Mucosa of descending colon (tissue), 3 donors: ENCODE measurements at regions not wholly inside any gene's neighbourhood (a gene's known extent, or its start where the extent isn't known, plus 50 kb on each side); places are given as distances from the start of the nearest gene placed in this dataset.
"Not testable (repeated sequence)": the region's sequence is repeated elsewhere in the genome, so short reads cannot be mapped to it uniquely, and the experiment has no call there.

Experiments
- ATAC-seq: fragments of 200-7000 bp; cut with Tn5 transposase; one replicate; pipeline ENCODE4 v1.9.1; 2020; ENCODE audit warnings: mild to moderate bottlenecking, moderate library complexity
- DNase-seq, 3 donors: peaks; one replicate each; pipeline ENCODE4 v3.0.0-alpha.2; 2020
- H3K36me3 ChIP-seq: fragments of 200-600 bp; one replicate; pipeline ENCODE4 v1.8.0; 2021; ENCODE audit warnings: low read depth, mild to moderate bottlenecking
- H3K4me1 ChIP-seq: fragments of 200-600 bp; one replicate; pipeline ENCODE4 v1.8.0; 2021; ENCODE audit warnings: low read depth, mild to moderate bottlenecking
- H3K4me3 ChIP-seq: fragments of 200-600 bp; one replicate; pipeline ENCODE4 v1.8.0; 2021; ENCODE audit warnings: mild to moderate bottlenecking
- H3K9me3 ChIP-seq: fragments of 200-600 bp; one replicate; pipeline ENCODE4 v1.8.0; 2021; ENCODE audit warnings: mild to moderate bottlenecking
- intact Hi-C, 2 donors: fragments of 100-400 bp; cut with DNase I in 1 of 2; cut with micrococcal nuclease in 1 of 2; formaldehyde crosslinking; loops; one replicate each; pipeline versions ENCODE4 v1.11.0 to v1.11.1; 2022; cut with DNase I, micrococcal nuclease
- TF ChIP-seq, protein P1 (sequence below): fragments of 200-600 bp; IDR thresholded peaks from one replicate; pipeline ENCODE4 v1.8.0; 2022; ENCODE audit warnings: antibody characterized with exemption, mild to moderate bottlenecking
- donor health status: DM: no; HTN: no; CAD: no; lungs with moderate emphysema.
- donor health status: DM: no; HTN: no; CAD: no.
- donor health status: DM: no; HTN: yes; CAD: no.

DNA sequence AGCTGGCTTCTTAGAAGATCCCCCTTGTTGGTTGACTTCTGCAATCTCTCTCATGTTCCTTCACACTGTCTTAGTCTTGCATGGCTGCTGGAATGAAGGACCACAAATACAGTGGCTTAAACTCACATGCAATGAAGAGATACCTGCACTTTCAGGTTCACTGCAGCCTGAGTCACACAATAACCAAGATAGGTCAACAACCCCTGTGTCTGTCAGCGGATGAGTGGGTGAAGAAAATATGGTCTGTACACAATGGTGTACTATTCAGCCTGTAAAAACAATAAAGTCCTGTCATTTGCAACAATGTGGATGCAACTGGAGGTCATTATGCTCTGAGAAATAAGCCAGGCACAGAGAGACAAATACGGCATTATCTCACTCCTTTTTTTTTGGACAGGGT is 373.8 kb upstream of the AMELY start:
- Histone ChIP-seq H3K9me3 (no peaks in the 10 kb centered on the region), H3K4me1 (no peaks in the 10 kb centered on the region), H3K4me3 (no peak overlapping the region), H3K36me3 (no peaks in the 10 kb centered on the region)
- TF ChIP-seq, protein P1, sequence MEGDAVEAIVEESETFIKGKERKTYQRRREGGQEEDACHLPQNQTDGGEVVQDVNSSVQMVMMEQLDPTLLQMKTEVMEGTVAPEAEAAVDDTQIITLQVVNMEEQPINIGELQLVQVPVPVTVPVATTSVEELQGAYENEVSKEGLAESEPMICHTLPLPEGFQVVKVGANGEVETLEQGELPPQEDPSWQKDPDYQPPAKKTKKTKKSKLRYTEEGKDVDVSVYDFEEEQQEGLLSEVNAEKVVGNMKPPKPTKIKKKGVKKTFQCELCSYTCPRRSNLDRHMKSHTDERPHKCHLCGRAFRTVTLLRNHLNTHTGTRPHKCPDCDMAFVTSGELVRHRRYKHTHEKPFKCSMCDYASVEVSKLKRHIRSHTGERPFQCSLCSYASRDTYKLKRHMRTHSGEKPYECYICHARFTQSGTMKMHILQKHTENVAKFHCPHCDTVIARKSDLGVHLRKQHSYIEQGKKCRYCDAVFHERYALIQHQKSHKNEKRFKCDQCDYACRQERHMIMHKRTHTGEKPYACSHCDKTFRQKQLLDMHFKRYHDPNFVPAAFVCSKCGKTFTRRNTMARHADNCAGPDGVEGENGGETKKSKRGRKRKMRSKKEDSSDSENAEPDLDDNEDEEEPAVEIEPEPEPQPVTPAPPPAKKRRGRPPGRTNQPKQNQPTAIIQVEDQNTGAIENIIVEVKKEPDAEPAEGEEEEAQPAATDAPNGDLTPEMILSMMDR, result no peak
- intact Hi-C loops, result no loop called here
- ATAC-seq, result no peak
- DNase-seq, result no peak

DNA sequence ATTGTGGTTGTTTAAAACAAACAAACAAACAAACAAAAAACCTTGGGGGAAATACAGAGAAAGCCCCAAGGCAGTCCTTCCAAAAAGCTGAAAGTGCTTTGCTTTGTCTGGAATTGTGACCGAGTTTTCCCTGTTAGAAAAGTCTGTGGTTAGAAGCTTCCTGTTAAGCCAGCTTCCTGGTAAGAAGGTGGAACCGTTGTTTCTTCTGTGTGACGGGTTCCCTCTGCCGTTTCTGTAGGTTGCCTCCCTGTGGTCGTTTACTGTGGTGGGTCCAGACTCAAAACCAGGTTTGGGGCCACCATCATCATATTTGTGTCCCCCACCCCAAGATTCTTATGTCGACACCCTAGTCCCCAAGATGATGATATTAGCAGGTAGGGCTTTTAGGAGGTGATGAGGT is 371.4 kb upstream of the AMELY start:
- Histone ChIP-seq H3K4me1 (no peaks in the 10 kb centered on the region), H3K36me3 (no peaks in the 10 kb centered on the region), H3K9me3 (no peaks in the 10 kb centered on the region), H3K4me3 (no peak overlapping the region)
- ATAC-seq (no peak), DNase-seq (no peak)
- TF ChIP-seq, protein P1, result no peak
- intact Hi-C loops, result no loop called here

DNA sequence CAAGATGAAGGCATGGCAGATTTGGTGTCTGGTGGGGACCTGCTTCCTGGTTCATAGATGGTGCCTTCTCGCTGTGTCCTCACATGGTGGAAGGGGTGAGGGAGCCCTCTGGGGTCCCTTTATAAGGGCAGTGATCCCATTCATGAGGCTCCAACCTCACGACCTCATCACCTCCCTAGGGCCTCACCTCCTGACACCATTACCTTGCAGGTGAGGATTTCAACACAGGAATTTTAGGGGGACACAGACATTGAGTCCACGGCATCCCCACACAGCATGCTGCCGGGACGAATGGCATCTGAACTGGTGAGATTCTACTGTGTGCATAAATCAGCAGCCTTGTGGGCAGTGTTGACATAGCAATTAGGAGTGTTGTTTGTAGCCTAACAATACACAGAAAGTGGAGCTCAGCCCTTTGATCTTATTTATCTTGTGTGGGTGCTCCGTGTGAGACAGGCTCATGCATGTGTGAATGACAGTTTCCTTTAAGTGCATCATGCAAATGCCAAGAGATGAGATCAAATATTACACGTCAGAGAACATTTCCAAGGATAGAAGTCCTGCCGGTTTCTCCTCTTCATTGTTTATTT is 368.7 kb upstream of the AMELY start:
- DNase-seq, intact Hi-C loops, H3K36me3 ChIP-seq, H3K9me3 ChIP-seq, H3K4me1 ChIP-seq, H3K4me3 ChIP-seq: not testable (repeated sequence)
- ATAC-seq, result peak; percentile 35

DNA sequence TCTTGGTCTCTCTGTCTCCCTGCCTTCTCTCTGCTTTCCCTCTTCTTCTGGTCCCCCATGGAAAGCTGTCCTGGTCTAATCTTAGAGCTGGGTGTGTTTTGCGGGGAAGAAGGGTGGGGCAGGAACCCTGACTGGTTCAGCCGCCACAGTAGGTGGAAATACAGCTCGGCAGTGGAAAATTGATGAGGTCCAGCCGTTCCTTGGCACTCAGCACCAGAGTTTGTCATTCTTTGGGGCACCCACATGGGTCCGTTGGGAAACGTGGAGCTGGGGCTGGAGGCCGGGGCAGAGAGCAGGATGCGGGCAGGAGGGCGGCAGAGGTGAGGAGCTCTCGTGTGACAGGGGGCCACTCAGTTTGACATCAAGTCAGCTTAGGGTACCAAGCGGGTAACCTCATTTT is 364.2 kb upstream of the AMELY start:
- Histone ChIP-seq H3K36me3 (no peaks in the 10 kb centered on the region), H3K4me3 (no peak overlapping the region), H3K4me1 (no peaks in the 10 kb centered on the region), H3K9me3 (no peaks in the 10 kb centered on the region)
- TF ChIP-seq, protein P1, result no peak
- intact Hi-C loops, result no loop called here
- peak in 2 of 3 donors; percentile 26 to 30 for DNase-seq
- no peak for ATAC-seq

DNA sequence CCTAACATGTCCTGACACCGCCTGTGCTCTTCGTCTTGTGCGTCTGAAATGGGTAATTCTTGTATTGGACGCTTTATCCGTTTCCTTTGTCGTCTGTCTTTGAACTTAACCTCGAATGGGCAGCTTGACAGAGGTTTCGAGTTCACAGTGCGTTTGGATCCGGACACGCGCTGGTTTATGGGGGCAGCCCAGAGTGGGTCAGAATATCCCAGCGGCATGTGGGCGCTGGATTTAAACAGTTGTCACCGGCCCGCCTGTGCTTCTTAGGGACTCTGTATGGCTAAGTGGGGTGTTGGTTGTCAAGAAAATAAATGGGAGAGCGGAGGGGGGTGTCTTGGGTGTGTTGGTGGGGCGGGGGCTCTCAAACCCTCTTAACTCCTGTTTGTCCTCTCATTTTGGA is 363.5 kb upstream of the AMELY start:
- H3K36me3 ChIP-seq, result no peaks in the 10 kb centered on the region
- H3K4me1 ChIP-seq, result no peaks in the 10 kb centered on the region
- intact Hi-C loops, result no loop called here
- TF ChIP-seq, protein P1, result no peak
- no peaks in the 10 kb centered on the region for H3K9me3 ChIP-seq
- ATAC-seq (no peak), DNase-seq (peak in 2 of 3 donors; percentile 19 to 31)
- H3K4me3 ChIP-seq, result peak overlapping the region; percentile 44

DNA sequence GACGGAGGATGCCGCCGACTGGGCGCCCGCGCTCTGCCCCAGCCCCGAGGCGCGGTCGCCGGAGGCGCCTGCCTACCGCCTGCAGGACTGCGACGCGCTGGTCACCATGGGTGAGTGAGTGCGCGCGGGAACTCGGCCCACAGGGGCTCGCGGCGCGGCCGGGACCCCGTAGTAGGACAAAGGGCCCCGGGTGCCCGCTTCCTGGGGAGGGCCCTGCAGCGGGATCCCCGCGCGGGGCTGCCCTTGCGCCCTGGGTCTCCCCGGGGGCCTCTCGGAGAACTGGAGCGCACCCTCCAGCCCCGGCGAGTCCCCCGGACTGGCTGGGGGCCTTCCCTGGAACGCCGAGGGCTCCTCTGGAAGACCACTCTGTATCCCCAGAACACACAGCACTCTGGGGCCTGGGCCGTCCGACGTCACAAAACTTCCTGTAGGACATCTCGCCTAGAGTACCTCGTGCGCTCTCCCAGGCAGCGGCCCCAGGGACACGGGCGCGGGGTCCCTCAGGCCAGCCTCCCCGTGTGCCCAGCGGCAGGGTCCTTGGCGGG is 362.9 kb upstream of the AMELY start:
- peak overlapping the region; percentile 44 for H3K4me3 ChIP-seq
- DNase-seq, result peak in 2 of 3 donors; percentile 51 to 55
- H3K4me1 ChIP-seq, result no peaks in the 10 kb centered on the region
- no peak for ATAC-seq
- TF ChIP-seq, protein P1, result no peak
- H3K36me3 ChIP-seq, result no peaks in the 10 kb centered on the region
- intact Hi-C loops, result no loop called here
- H3K9me3 ChIP-seq, result no peaks in the 10 kb centered on the region
